TTC549 (cell line): ENCODE measurements at regions not wholly inside any gene's neighbourhood (a gene's known extent, or its start where the extent isn't known, plus 50 kb on each side); places are given as distances from the start of the nearest gene placed in this dataset.
"Not testable (repeated sequence)": the region's sequence is repeated elsewhere in the genome, so short reads cannot be mapped to it uniquely, and the experiment has no call there.

Experiments used
- FAIRE-seq: peaks from 2 replicates; lab custom pipeline; 2012; peaks lifted over from hg19 to GRCh38; lab: Jason Lieb, UNC

- FAIRE-seq: no peak
These were observed 614.1 kb upstream of the HS3ST1 start for GRCh38 chr4:12042818-12043217.

- FAIRE-seq: no peak
These were observed 613.1 kb upstream of the HS3ST1 start for GRCh38 chr4:12041828-12042227.

- FAIRE-seq: no peak
These were observed 607.8 kb upstream of the HS3ST1 start for GRCh38 chr4:12036450-12036849.

GRCh38 chr4:12028258-12028657 is 599.6 kb upstream of the HS3ST1 start:
- no peak for FAIRE-seq

GRCh38 chr4:12022409-12022808 is 593.7 kb upstream of the HS3ST1 start:
- FAIRE-seq: no peak

GRCh38 chr4:12016729-12017128 is 588.0 kb upstream of the HS3ST1 start:
- no peak for FAIRE-seq

GRCh38 chr4:12005471-12005870 is 576.8 kb upstream of the HS3ST1 start:
- FAIRE-seq: no peak

GRCh38 chr4:11996581-11996980 is 567.9 kb upstream of the HS3ST1 start:
- not testable (repeated sequence) for FAIRE-seq

GRCh38 chr4:11976726-11977263 is 548.1 kb upstream of the HS3ST1 start:
- FAIRE-seq: no peak

- no peak for FAIRE-seq
These were observed 544.6 kb upstream of the HS3ST1 start for GRCh38 chr4:11973270-11973669.

- no peak for FAIRE-seq
These were observed 542.1 kb upstream of the HS3ST1 start for GRCh38 chr4:11970754-11971153.

GRCh38 chr4:11966782-11967181 is 538.1 kb upstream of the HS3ST1 start:
- no peak for FAIRE-seq

GRCh38 chr4:11954093-11954492 is 525.4 kb upstream of the HS3ST1 start:
- no peak for FAIRE-seq

GRCh38 chr4:11949355-11949754 is 520.7 kb upstream of the HS3ST1 start:
- no peak for FAIRE-seq

GRCh38 chr4:11947629-11948028 is 518.9 kb upstream of the HS3ST1 start:
- FAIRE-seq: not testable (repeated sequence)

- no peak for FAIRE-seq
These were observed 509.2 kb upstream of the HS3ST1 start for GRCh38 chr4:11937941-11938340.

- FAIRE-seq: no peak
These were observed 502.6 kb upstream of the HS3ST1 start for GRCh38 chr4:11931266-11931820.

- FAIRE-seq: no peak
These were observed 500.4 kb upstream of the HS3ST1 start for GRCh38 chr4:11929080-11929479.

GRCh38 chr4:11919316-11919715 is 490.6 kb upstream of the HS3ST1 start:
- no peak for FAIRE-seq

- FAIRE-seq: no peak
These were observed 485.7 kb upstream of the HS3ST1 start for GRCh38 chr4:11914406-11914805.

- no peak for FAIRE-seq
These were observed 484.2 kb upstream of the HS3ST1 start for GRCh38 chr4:11912886-11913285.

GRCh38 chr4:11910812-11911211 is 482.1 kb upstream of the HS3ST1 start:
- no peak for FAIRE-seq

- FAIRE-seq: no peak
These were observed 480.0 kb upstream of the HS3ST1 start for GRCh38 chr4:11908712-11909111.

- no peak for FAIRE-seq
These were observed 479.5 kb upstream of the HS3ST1 start for GRCh38 chr4:11908205-11908604.
